ENCODE measurements at regions not wholly inside any gene's neighbourhood (a gene's known extent, or its start where the extent isn't known, plus 50 kb on each side); places are given as distances from the start of the nearest gene placed in this dataset.

- H3K27ac ChIP-seq (ENCODE audit: low read length), result no peak overlapping the region
- no peaks in the 10 kb centered on the region for H3K4me1 ChIP-seq (ENCODE audit: control insufficient read depth, low read depth, low read length)
- no peaks in the 10 kb centered on the region for H3K9me3 ChIP-seq (ENCODE audit: control insufficient read depth, low read depth, low read length)
These were observed 793.7 kb upstream of the LRRC4C start for GRCh38 chr11:42253156-42253555.

GRCh38 chr11:42255906-42256305 is 796.5 kb upstream of the LRRC4C start:
- no peak overlapping the region for H3K9ac ChIP-seq (ENCODE audit: low read length)
- H3K4me3 ChIP-seq (ENCODE audit: low read length), result no peak overlapping the region
- H3K27ac ChIP-seq (ENCODE audit: low read length), result no peak overlapping the region
- no peaks in the 10 kb centered on the region for H3K9me3 ChIP-seq (ENCODE audit: control insufficient read depth, low read depth, low read length)
- no peaks in the 10 kb centered on the region for H3K4me1 ChIP-seq (ENCODE audit: control insufficient read depth, low read depth, low read length)
- no peaks in the 10 kb centered on the region for H3K36me3 ChIP-seq (ENCODE audit: control insufficient read depth, low read depth, low read length)
- H3K27me3 ChIP-seq (ENCODE audit: control insufficient read depth, insufficient read depth, low read length), result no peaks in the 10 kb centered on the region

More at GRCh38 chr11:42253156-42253555, 793.7 kb upstream of the LRRC4C start:
- Histone ChIP-seq H3K4me3 (ENCODE audit: low read length) (no peak overlapping the region), H3K27me3 (ENCODE audit: control insufficient read depth, insufficient read depth, low read length) (no peaks in the 10 kb centered on the region), H3K9ac (ENCODE audit: low read length) (no peak overlapping the region), H3K36me3 (ENCODE audit: control insufficient read depth, low read depth, low read length) (no peaks in the 10 kb centered on the region)

- H3K4me1 ChIP-seq (ENCODE audit: control insufficient read depth, low read depth, low read length), result no peaks in the 10 kb centered on the region
- H3K9me3 ChIP-seq (ENCODE audit: control insufficient read depth, low read depth, low read length), result no peaks in the 10 kb centered on the region
These were observed 798.1 kb upstream of the LRRC4C start for GRCh38 chr11:42257534-42257933.

GRCh38 chr11:42265072-42265471 is 805.6 kb upstream of the LRRC4C start:
- Histone ChIP-seq H3K9me3 (ENCODE audit: control insufficient read depth, low read depth, low read length) (no peaks in the 10 kb centered on the region), H3K4me3 (ENCODE audit: low read length) (no peak overlapping the region), H3K36me3 (ENCODE audit: control insufficient read depth, low read depth, low read length) (no peaks in the 10 kb centered on the region), H3K27me3 (ENCODE audit: control insufficient read depth, insufficient read depth, low read length) (no peaks in the 10 kb centered on the region), H3K4me1 (ENCODE audit: control insufficient read depth, low read depth, low read length) (no peaks in the 10 kb centered on the region), H3K9ac (ENCODE audit: low read length) (no peak overlapping the region), H3K27ac (ENCODE audit: low read length) (no peak overlapping the region)

More at GRCh38 chr11:42257534-42257933, 798.1 kb upstream of the LRRC4C start:
- Histone ChIP-seq H3K4me3 (ENCODE audit: low read length) (no peak overlapping the region), H3K27me3 (ENCODE audit: control insufficient read depth, insufficient read depth, low read length) (no peaks in the 10 kb centered on the region), H3K36me3 (ENCODE audit: control insufficient read depth, low read depth, low read length) (no peaks in the 10 kb centered on the region), H3K9ac (ENCODE audit: low read length) (no peak overlapping the region), H3K27ac (ENCODE audit: low read length) (no peak overlapping the region)

- H3K36me3 ChIP-seq (ENCODE audit: control insufficient read depth, low read depth, low read length), result no peaks in the 10 kb centered on the region
- H3K27me3 ChIP-seq (ENCODE audit: control insufficient read depth, insufficient read depth, low read length), result no peaks in the 10 kb centered on the region
- no peak overlapping the region for H3K27ac ChIP-seq (ENCODE audit: low read length)
- H3K9me3 ChIP-seq (ENCODE audit: control insufficient read depth, low read depth, low read length), result peaks cover 11% of the 10 kb centered on the region
- H3K9ac ChIP-seq (ENCODE audit: low read length), result no peak overlapping the region
- H3K4me1 ChIP-seq (ENCODE audit: control insufficient read depth, low read depth, low read length), result no peaks in the 10 kb centered on the region
- H3K4me3 ChIP-seq (ENCODE audit: low read length), result no peak overlapping the region
These were observed 811.9 kb upstream of the LRRC4C start for GRCh38 chr11:42271306-42271705.

- no peak overlapping the region for H3K27ac ChIP-seq (ENCODE audit: low read length)
- no peaks in the 10 kb centered on the region for H3K36me3 ChIP-seq (ENCODE audit: control insufficient read depth, low read depth, low read length)
- no peak overlapping the region for H3K4me3 ChIP-seq (ENCODE audit: low read length)
- no peak overlapping the region for H3K9ac ChIP-seq (ENCODE audit: low read length)
- H3K9me3 ChIP-seq (ENCODE audit: control insufficient read depth, low read depth, low read length), result peaks cover 13% of the 10 kb centered on the region
- no peaks in the 10 kb centered on the region for H3K4me1 ChIP-seq (ENCODE audit: control insufficient read depth, low read depth, low read length)
- H3K27me3 ChIP-seq (ENCODE audit: control insufficient read depth, insufficient read depth, low read length), result no peaks in the 10 kb centered on the region
These were observed 814.5 kb upstream of the LRRC4C start for GRCh38 chr11:42273977-42274376.

- H3K27ac ChIP-seq (ENCODE audit: low read length), result no peak overlapping the region
- H3K9me3 ChIP-seq (ENCODE audit: control insufficient read depth, low read depth, low read length), result no peaks in the 10 kb centered on the region
- no peaks in the 10 kb centered on the region for H3K4me1 ChIP-seq (ENCODE audit: control insufficient read depth, low read depth, low read length)
- H3K9ac ChIP-seq (ENCODE audit: low read length), result no peak overlapping the region
- H3K4me3 ChIP-seq (ENCODE audit: low read length), result no peak overlapping the region
- H3K27me3 ChIP-seq (ENCODE audit: control insufficient read depth, insufficient read depth, low read length), result no peaks in the 10 kb centered on the region
- H3K36me3 ChIP-seq (ENCODE audit: control insufficient read depth, low read depth, low read length), result no peaks in the 10 kb centered on the region
These were observed 837.5 kb upstream of the LRRC4C start for GRCh38 chr11:42296910-42297309.

GRCh38 chr11:42299780-42300179 is 840.3 kb upstream of the LRRC4C start:
- Histone ChIP-seq H3K4me1 (ENCODE audit: control insufficient read depth, low read depth, low read length) (no peaks in the 10 kb centered on the region), H3K4me3 (ENCODE audit: low read length) (no peak overlapping the region), H3K9ac (ENCODE audit: low read length) (no peak overlapping the region), H3K27ac (ENCODE audit: low read length) (no peak overlapping the region), H3K9me3 (ENCODE audit: control insufficient read depth, low read depth, low read length) (no peaks in the 10 kb centered on the region), H3K36me3 (ENCODE audit: control insufficient read depth, low read depth, low read length) (no peaks in the 10 kb centered on the region), H3K27me3 (ENCODE audit: control insufficient read depth, insufficient read depth, low read length) (no peaks in the 10 kb centered on the region)

- no peak overlapping the region for H3K4me3 ChIP-seq (ENCODE audit: low read length)
- no peak overlapping the region for H3K9ac ChIP-seq (ENCODE audit: low read length)
- H3K27me3 ChIP-seq (ENCODE audit: control insufficient read depth, insufficient read depth, low read length), result no peaks in the 10 kb centered on the region
- no peaks in the 10 kb centered on the region for H3K4me1 ChIP-seq (ENCODE audit: control insufficient read depth, low read depth, low read length)
- no peaks in the 10 kb centered on the region for H3K36me3 ChIP-seq (ENCODE audit: control insufficient read depth, low read depth, low read length)
- no peak overlapping the region for H3K27ac ChIP-seq (ENCODE audit: low read length)
- no peaks in the 10 kb centered on the region for H3K9me3 ChIP-seq (ENCODE audit: control insufficient read depth, low read depth, low read length)
These were observed 842.3 kb upstream of the LRRC4C start for GRCh38 chr11:42301777-42302176.

GRCh38 chr11:42311514-42311913 is 852.1 kb upstream of the LRRC4C start:
- Histone ChIP-seq H3K9me3 (ENCODE audit: control insufficient read depth, low read depth, low read length) (no peaks in the 10 kb centered on the region), H3K36me3 (ENCODE audit: control insufficient read depth, low read depth, low read length) (no peaks in the 10 kb centered on the region), H3K4me3 (ENCODE audit: low read length) (no peak overlapping the region), H3K27ac (ENCODE audit: low read length) (no peak overlapping the region), H3K9ac (ENCODE audit: low read length) (no peak overlapping the region), H3K4me1 (ENCODE audit: control insufficient read depth, low read depth, low read length) (no peaks in the 10 kb centered on the region), H3K27me3 (ENCODE audit: control insufficient read depth, insufficient read depth, low read length) (no peaks in the 10 kb centered on the region)

- no peak overlapping the region for H3K9ac ChIP-seq (ENCODE audit: low read length)
- H3K4me1 ChIP-seq (ENCODE audit: control insufficient read depth, low read depth, low read length), result no peaks in the 10 kb centered on the region
These were observed 852.5 kb upstream of the LRRC4C start for GRCh38 chr11:42311944-42312343.

GRCh38 chr11:42315267-42315666 is 855.8 kb upstream of the LRRC4C start:
- Histone ChIP-seq H3K9ac (ENCODE audit: low read length) (no peak overlapping the region), H3K27ac (ENCODE audit: low read length) (no peak overlapping the region), H3K36me3 (ENCODE audit: control insufficient read depth, low read depth, low read length) (no peaks in the 10 kb centered on the region), H3K4me1 (ENCODE audit: control insufficient read depth, low read depth, low read length) (no peaks in the 10 kb centered on the region), H3K4me3 (ENCODE audit: low read length) (no peak overlapping the region), H3K9me3 (ENCODE audit: control insufficient read depth, low read depth, low read length) (no peaks in the 10 kb centered on the region), H3K27me3 (ENCODE audit: control insufficient read depth, insufficient read depth, low read length) (no peaks in the 10 kb centered on the region)

More at GRCh38 chr11:42311944-42312343, 852.5 kb upstream of the LRRC4C start:
- Histone ChIP-seq H3K4me3 (ENCODE audit: low read length) (no peak overlapping the region), H3K27me3 (ENCODE audit: control insufficient read depth, insufficient read depth, low read length) (no peaks in the 10 kb centered on the region), H3K36me3 (ENCODE audit: control insufficient read depth, low read depth, low read length) (no peaks in the 10 kb centered on the region), H3K27ac (ENCODE audit: low read length) (no peak overlapping the region), H3K9me3 (ENCODE audit: control insufficient read depth, low read depth, low read length) (no peaks in the 10 kb centered on the region)
